Esophagus muscularis mucosa (tissue), 4 donors: ENCODE measurements at regions not wholly inside any gene's neighbourhood (a gene's known extent, or its start where the extent isn't known, plus 50 kb on each side); places are given as distances from the start of the nearest gene placed in this dataset.

Experiments used
- CTCF ChIP-seq, 3 experiments: fragments of 200-600 bp in 2 of 3; fragments of 450-650 bp in 1 of 3; sonication (generic) in 2 of 3; IDR thresholded peaks; one replicate each; pipeline ENCODE4 v1.5.1; 2017 to 2019; ENCODE audit warnings: antibody characterized with exemption in 3 of 3, mild to moderate bottlenecking in 2 of 3, moderate library complexity in 1 of 3
- EP300 ChIP-seq: sonication (generic); formaldehyde crosslinking; IDR thresholded peaks from one replicate; pipeline ENCODE4 v1.6.1; 2017; ENCODE audit warnings: antibody characterized with exemption
- POLR2A ChIP-seq: fragments of 450-650 bp; IDR thresholded peaks from one replicate; pipeline ENCODE4 v1.6.1; 2017; ENCODE audit warnings: antibody characterized with exemption, moderate library complexity, mild to moderate bottlenecking, low read depth
- POLR2AphosphoS5 ChIP-seq, 2 donors: sonication (generic); formaldehyde crosslinking; IDR thresholded peaks; one replicate each; pipeline ENCODE4 v1.6.1; 2017; ENCODE audit warnings: antibody characterized with exemption in 2 of 2

GRCh38 chr2:144041612-144042011 lies 478.3 kb downstream of the ZEB2 start:
- no peak for TF ChIP-seq POLR2A
- no peak for TF ChIP-seq CTCF (IDR thresholded peaks at IDR 0.05)
- no peak for TF ChIP-seq POLR2AphosphoS5 (IDR thresholded peaks at IDR 0.05)
- TF ChIP-seq EP300: no peak
